PFSK-1 (cell line): ENCODE measurements at regions not wholly inside any gene's neighbourhood (a gene's known extent, or its start where the extent isn't known, plus 50 kb on each side); places are given as distances from the start of the nearest gene placed in this dataset.

Experiments used
- FOXP2 ChIP-seq: optimal IDR thresholded peaks from 2 replicates; pipeline ENCODE3; 2011; ENCODE audit warnings: borderline replicate concordance, control low read depth, inconsistent platforms; ENCODE audit not compliant: insufficient read depth; ENCODE audit errors: extremely low read length, extremely low read depth
- POLR2AphosphoS5 ChIP-seq: IDR thresholded peaks from 2 replicates; pipeline ENCODE4 v1.6.1; 2012; ENCODE audit warnings: low read depth, mild to moderate bottlenecking, control low read depth, low read length, moderate library complexity
- SIN3A ChIP-seq: IDR thresholded peaks from 2 replicates; pipeline ENCODE4 v1.6.1; 2012; ENCODE audit warnings: mild to moderate bottlenecking, low read length, moderate library complexity, borderline replicate concordance; ENCODE audit not compliant: insufficient read depth
- TAF1 ChIP-seq: IDR thresholded peaks from 2 replicates; pipeline ENCODE4 v1.6.1; 2012; ENCODE audit warnings: low read length, control low read depth, borderline replicate concordance; ENCODE audit not compliant: insufficient read depth
- TF ChIP-seq, protein P1 (sequence below), 2 experiments: IDR thresholded peaks; 2 replicates each; pipeline versions ENCODE4 v1.6.1 to v1.8.0; 2011 to 2012; ENCODE audit warnings: low read depth in 2 of 2, low read length in 2 of 2, control low read depth in 1 of 2, inconsistent platforms in 1 of 2, mild to moderate bottlenecking in 1 of 2, moderate library complexity in 1 of 2; ENCODE audit not compliant: insufficient read depth in 1 of 2

DNA sequence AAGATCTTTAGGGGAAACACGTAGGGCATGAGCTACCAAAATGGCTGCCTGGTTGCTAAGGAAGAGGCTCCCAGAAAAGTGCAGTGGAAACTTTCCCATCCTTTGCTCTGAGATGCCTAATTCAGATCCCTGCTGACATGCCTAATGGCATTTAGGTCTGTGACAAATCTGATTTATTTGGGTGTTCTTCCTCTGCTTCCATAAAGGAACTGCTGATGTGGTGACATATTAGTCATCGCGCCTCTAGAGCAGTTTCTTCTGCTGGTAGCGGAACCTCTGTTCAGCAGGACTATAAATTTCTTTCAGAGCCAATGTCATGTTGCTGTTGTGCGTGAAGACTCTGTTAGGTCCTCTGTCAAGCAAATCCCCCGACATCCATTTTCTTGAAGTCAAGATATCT, 310.0 kb downstream of the PDHA2 start:
- TF ChIP-seq, protein P1, sequence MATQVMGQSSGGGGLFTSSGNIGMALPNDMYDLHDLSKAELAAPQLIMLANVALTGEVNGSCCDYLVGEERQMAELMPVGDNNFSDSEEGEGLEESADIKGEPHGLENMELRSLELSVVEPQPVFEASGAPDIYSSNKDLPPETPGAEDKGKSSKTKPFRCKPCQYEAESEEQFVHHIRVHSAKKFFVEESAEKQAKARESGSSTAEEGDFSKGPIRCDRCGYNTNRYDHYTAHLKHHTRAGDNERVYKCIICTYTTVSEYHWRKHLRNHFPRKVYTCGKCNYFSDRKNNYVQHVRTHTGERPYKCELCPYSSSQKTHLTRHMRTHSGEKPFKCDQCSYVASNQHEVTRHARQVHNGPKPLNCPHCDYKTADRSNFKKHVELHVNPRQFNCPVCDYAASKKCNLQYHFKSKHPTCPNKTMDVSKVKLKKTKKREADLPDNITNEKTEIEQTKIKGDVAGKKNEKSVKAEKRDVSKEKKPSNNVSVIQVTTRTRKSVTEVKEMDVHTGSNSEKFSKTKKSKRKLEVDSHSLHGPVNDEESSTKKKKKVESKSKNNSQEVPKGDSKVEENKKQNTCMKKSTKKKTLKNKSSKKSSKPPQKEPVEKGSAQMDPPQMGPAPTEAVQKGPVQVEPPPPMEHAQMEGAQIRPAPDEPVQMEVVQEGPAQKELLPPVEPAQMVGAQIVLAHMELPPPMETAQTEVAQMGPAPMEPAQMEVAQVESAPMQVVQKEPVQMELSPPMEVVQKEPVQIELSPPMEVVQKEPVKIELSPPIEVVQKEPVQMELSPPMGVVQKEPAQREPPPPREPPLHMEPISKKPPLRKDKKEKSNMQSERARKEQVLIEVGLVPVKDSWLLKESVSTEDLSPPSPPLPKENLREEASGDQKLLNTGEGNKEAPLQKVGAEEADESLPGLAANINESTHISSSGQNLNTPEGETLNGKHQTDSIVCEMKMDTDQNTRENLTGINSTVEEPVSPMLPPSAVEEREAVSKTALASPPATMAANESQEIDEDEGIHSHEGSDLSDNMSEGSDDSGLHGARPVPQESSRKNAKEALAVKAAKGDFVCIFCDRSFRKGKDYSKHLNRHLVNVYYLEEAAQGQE (IDR thresholded peaks at IDR 0.05; ENCODE audit: insufficient read depth in 1 of 2, low read depth in 2 of 2, low read length in 2 of 2): no peak
- TF ChIP-seq TAF1 (no peak), SIN3A (no peak), FOXP2 (no peak), POLR2AphosphoS5 (no peak)

DNA sequence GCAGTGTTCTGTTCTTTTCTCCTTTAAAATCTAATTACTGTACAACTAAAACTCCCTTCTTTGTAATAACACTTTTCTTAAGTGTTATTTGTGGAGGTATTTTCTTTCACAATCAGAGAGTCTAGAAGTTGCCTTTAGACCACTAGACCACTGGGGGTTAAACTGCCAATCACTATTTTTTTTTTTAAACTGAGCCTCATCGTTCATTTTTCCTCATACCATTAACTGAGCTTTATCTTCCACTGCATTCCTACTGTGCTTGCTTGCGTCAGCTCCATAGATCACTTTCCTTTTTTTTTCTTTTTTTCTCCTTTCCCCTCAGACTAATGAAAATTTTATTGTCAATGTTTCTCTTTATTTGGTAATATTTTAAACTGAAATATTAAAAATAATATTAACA, 310.6 kb downstream of the PDHA2 start:
- no peak for TF ChIP-seq POLR2AphosphoS5
- TF ChIP-seq, protein P1 (IDR thresholded peaks at IDR 0.05; ENCODE audit: insufficient read depth in 1 of 2, low read depth in 2 of 2, low read length in 2 of 2): no peak
- no peak for TF ChIP-seq SIN3A
- TF ChIP-seq TAF1: no peak
- TF ChIP-seq FOXP2: no peak

DNA sequence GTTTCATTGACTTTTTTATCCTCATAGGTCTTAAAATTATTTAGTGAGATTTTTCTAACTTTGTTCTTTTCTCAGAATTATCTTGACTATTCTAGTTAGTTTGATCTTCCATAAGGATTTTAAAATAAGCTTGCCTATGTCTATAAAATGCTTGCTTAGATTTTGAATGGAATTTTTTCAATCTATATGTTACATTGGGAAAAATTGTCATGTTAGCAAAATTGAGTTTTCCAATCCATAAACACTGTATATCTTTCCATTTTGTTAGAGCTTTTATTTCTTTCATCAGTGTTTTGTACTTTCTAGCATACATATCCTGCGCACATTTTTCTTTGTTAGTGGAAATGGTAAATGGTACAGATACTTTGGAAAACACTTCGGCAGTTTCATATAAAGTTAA, 312.9 kb downstream of the PDHA2 start:
- TF ChIP-seq, protein P1 (IDR thresholded peaks at IDR 0.05; ENCODE audit: insufficient read depth in 1 of 2, low read depth in 2 of 2, low read length in 2 of 2): no peak
- TF ChIP-seq SIN3A (no peak), POLR2AphosphoS5 (no peak), TAF1 (no peak), FOXP2 (no peak)

DNA sequence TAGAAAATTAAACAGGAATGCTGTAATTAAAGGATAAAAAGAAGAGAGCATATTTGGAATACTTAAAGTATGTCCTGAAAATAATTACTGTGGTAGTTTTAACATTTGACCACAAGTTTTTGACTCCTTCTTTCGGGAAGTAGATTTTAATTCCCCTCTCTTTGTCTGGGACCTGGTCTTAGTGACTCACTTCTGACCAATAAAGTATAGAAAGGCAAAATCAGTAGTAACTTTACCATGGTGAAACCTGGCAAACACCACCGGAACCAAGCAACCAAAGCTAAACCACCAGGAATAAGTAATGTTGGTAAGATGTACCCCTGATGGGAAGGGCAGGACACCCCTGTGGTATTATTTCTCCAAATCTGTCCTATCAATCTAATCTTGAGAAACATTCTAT, 314.8 kb downstream of the PDHA2 start:
- TF ChIP-seq TAF1 (no peak), FOXP2 (no peak), POLR2AphosphoS5 (no peak), SIN3A (no peak)
- TF ChIP-seq, protein P1 (IDR thresholded peaks at IDR 0.05; ENCODE audit: insufficient read depth in 1 of 2, low read depth in 2 of 2, low read length in 2 of 2): no peak

DNA sequence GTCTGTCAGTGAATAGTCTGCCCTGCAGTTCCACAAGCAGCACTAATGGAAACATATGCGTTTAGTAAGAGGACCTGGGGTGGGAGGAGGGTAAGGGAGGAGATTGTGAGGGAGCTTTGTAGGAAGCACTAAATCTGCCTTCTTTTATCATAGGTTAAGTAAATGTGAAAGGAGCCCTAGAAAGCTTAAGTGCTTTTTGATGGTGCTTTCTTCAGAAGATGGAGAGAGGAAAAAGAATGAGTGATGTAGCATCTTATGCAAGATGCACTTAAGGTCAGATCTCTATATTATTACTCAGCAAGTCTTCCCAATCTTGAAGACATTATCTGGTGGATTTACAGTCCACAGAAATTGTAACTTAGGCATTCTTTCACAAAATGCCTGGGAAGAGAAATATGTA, 322.7 kb downstream of the PDHA2 start:
- TF ChIP-seq TAF1: no peak
- TF ChIP-seq, protein P1 (IDR thresholded peaks at IDR 0.05; ENCODE audit: insufficient read depth in 1 of 2, low read depth in 2 of 2, low read length in 2 of 2): no peak
- no peak for TF ChIP-seq FOXP2
- TF ChIP-seq SIN3A: no peak
- no peak for TF ChIP-seq POLR2AphosphoS5
